ENCODE measurements at regions not wholly inside any gene's neighbourhood (a gene's known extent, or its start where the extent isn't known, plus 50 kb on each side); places are given as distances from the start of the nearest gene placed in this dataset.
"Not testable (repeated sequence)": the region's sequence is repeated elsewhere in the genome, so short reads cannot be mapped to it uniquely, and the experiment has no call there.

GRCh38 chr5:88092358-88092757, 176.3 kb downstream of the TMEM161B start:
- no peak for DNase-seq

DNA sequence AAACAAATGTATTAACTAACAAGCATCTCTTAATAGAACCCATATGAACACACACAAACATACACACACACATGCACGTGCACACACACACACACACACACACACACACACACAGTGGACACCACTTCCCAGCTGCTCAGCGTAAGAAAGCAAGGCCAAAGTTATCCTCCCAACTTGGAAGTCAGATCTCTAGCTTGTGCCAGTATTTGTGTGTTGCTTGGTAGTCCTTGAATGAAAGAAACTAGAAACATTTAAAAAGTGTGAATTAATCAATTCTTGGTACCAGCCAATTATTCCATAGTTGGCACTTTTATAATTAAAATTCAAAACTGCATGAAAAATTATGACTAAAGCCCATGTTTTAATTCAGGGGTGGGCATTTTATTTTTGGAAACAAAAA, 178.1 kb downstream of the TMEM161B start:
- no peak for DNase-seq

GRCh38 chr5:88089719-88090390, 178.8 kb downstream of the TMEM161B start:
- DNase-seq: no peak

- no peak for DNase-seq
These were observed 183.2 kb downstream of the TMEM161B start for GRCh38 chr5:88085462-88085861.

DNA sequence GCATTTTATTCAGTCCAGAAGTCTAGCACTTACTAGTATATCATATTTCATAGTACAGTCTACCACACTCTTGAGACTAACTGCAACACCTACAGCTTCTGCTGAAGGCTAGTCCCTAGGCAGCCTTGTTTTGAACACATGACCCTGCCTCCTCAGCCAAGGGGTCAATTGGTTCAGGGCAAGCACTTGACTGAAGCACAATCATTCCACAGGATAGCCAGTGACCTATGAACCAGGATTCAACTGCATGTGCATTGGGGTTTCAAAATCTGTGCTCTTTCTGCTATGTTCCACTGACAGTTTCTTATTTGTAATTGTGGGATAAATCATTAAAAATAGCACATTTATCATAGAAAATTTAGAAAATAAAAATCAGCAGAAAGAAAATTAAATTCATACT, 186.8 kb downstream of the TMEM161B start:
- DNase-seq: no peak

GRCh38 chr5:88063813-88064212, 204.8 kb downstream of the TMEM161B start:
- DNase-seq: no peak

GRCh38 chr5:88060194-88060593, 208.5 kb downstream of the TMEM161B start:
- DNase-seq: no peak

- no peak for DNase-seq
These were observed 210.0 kb downstream of the TMEM161B start for GRCh38 chr5:88058625-88059024.

- DNase-seq: not testable (repeated sequence)
These were observed 216.2 kb downstream of the TMEM161B start for GRCh38 chr5:88052468-88052867.

GRCh38 chr5:88051148-88051547, 217.5 kb downstream of the TMEM161B start:
- no peak for DNase-seq

- no peak for DNase-seq
These were observed 218.9 kb downstream of the TMEM161B start for GRCh38 chr5:88049737-88050136.

GRCh38 chr5:88049156-88049555, 219.5 kb downstream of the TMEM161B start:
- no peak for DNase-seq

GRCh38 chr5:88045931-88046461, 222.6 kb downstream of the TMEM161B start:
- DNase-seq: no peak

DNA sequence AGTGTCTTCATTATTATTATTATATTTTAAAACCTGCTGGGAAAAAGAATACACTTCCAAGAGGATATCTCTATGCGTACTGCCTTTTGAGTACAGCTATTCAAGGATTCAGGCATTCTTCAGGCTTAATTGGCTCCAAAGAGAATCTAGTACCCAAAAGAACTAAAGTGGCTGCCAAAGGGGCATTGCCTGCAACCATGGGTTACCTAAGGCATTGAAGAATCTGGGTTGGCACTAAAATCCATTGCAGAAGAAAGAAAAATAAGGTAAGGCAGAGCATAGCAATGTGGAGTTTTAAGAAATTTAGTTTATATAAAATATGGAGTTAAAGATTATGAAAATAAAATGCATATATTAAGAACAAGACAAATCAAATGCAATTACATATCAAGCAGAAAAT, 223.5 kb downstream of the TMEM161B start:
- DNase-seq: no peak

DNA sequence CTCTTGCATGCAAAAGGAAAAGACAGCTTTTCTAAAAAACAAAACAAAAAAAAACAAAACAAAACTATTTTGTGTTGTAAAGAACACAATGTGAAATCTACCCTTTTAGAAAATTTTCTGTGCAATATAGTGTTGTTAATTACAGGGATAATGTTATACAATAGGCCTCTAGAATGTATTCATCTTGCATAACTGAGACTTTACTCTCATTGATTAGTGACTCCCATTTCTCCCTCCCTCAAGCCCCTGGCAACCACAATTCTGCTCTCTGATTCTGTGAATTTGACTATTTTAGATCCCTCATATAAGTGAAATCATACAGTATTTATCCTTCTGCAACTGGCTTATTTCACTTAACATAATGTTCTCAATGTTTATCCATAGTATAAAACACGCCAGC, 234.1 kb downstream of the TMEM161B start:
- no peak for DNase-seq

DNA sequence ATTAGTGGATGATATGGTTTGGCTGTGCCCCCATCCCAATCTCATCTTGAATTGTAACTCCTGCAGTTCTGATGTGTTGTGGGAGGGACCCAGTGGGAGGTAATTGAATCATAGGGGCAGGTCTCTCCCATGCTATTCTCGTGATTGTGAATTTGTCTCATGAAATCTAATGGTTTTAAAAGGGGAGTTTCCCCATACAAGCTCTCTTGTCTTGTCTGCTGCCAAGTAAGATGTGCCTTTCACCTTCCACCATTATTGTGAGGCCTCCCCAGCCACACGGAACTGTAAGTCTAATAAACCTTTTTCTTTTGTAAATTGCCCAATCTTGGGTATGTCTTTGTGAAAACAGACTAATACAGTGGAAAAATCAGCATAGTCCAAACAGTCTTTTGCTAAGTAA, 235.5 kb downstream of the TMEM161B start:
- no peak for DNase-seq

- DNase-seq: no peak
These were observed 239.6 kb downstream of the TMEM161B start for GRCh38 chr5:88029011-88029410.

GRCh38 chr5:88021141-88021540, 247.5 kb downstream of the TMEM161B start:
- no peak for DNase-seq

DNA sequence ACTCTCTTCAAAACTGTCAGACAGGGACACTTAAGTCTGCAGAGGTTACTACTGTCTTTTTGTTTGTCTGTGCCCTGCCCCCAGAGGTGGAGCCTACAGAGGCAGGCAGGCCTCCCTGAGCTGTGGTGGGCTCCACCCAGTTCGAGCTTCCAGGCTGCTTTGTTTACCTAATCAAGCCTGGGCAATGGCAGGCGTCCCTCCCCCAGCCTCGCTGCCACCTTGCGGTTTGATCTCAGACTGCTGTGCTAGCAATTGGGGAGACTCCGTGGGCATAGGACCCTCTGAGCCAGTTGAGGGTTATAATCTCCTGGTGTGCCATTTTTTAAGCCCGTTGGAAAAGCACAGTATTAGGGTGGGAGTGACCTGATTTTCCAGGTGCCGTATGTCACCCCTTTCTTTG, 253.7 kb downstream of the TMEM161B start:
- not testable (repeated sequence) for DNase-seq

DNA sequence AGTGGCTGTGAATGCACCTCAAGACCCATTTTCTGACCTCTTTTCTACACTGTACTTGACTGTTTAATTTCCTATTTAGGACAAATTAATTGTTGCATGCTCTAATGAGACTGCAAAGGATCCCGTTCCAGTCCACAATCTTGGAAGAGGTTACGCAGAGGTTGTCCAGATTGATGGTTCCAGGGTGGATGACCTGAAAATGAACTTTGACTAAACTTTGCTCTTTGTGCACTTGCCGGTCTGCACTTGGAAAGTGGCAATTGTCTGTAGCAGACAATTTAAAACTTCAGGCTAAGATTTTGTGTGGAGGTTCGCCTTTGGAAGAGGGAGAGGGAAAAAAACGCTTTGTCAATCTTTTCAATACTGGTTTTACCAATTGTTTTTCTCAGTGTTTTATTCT, 267.8 kb downstream of the TMEM161B start:
- no peak for DNase-seq

GRCh38 chr5:87997662-87998061, 271.0 kb downstream of the TMEM161B start:
- DNase-seq: no peak

- DNase-seq: no peak
These were observed 302.4 kb downstream of the TMEM161B start for GRCh38 chr5:87966213-87966612.

DNA sequence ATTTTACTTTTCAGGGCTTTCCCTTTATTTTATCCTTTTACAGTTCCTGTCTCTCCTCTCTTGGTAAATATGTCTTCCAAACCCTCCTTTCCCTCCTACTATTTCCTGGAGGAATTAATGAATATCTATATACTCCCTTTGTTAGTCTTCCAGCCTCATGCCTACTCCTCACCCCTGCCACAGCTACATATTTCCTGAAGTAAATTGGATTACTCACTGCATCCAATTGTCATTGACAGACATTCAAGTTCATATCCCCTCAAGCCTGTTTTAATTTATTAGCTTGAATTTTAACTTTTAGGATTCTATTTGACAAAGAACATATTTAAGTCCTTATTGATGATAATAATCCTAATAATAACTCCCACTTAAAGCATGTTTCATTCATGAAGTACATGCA, 314.5 kb downstream of the TMEM161B start:
- no peak for DNase-seq

- no peak for DNase-seq
These were observed 317.0 kb downstream of the TMEM161B start for GRCh38 chr5:87951661-87952060.

Data from activated T-cell treated with anti-CD3 and anti-CD28 coated beads, Interleukin-2, amount 50 U/mL, for 48 hours (primary cell).